Calu3 (cell line): ENCODE measurements at regions not wholly inside any gene's neighbourhood (a gene's known extent, or its start where the extent isn't known, plus 50 kb on each side); places are given as distances from the start of the nearest gene placed in this dataset.

ENCODE experiments used
- BruUV-seq: library from RNA; stranded (reverse); fragments of 400-500 nt; replicated peaks from 2 replicates; lab custom pipeline; 2021; lab: Mats Ljungman, UMichigan
- CTCF ChIA-PET: fragments of 300-600 bp; sonication (Branson Sonifier 250); formaldehyde crosslinking; loops from one replicate; lab custom pipeline; 2022; ENCODE audit warnings: antibody characterized with exemption; lab: Charles Lee
- DNase-seq: peaks from one replicate; pipeline ENCODE4 v3.0.0; 2022
- H3K27ac Mint-ChIP-seq: one replicate; pipeline ENCODE4 v1.8.0; 2022; ENCODE audit warnings: mixed read lengths; ENCODE audit not compliant: unreplicated experiment
- H3K27me3 Mint-ChIP-seq: one replicate; pipeline ENCODE4 v1.8.0; 2022; ENCODE audit warnings: mixed read lengths; ENCODE audit not compliant: unreplicated experiment
- H3K36me3 Mint-ChIP-seq: one replicate; pipeline ENCODE4 v1.8.0; 2022; ENCODE audit warnings: mild to moderate bottlenecking, moderate library complexity, mixed read lengths; ENCODE audit not compliant: insufficient read depth, unreplicated experiment
- H3K4me1 Mint-ChIP-seq: one replicate; pipeline ENCODE4 v1.8.0; 2022; ENCODE audit warnings: mild to moderate bottlenecking, low read depth, mixed read lengths; ENCODE audit not compliant: unreplicated experiment
- H3K4me3 Mint-ChIP-seq: one replicate; pipeline ENCODE4 v1.8.0; 2022; ENCODE audit warnings: mild to moderate bottlenecking, low read depth, moderate library complexity, mixed read lengths; ENCODE audit not compliant: unreplicated experiment
- H3K9me3 Mint-ChIP-seq: one replicate; pipeline ENCODE4 v1.8.0; 2022; ENCODE audit warnings: low read depth, mixed read lengths; ENCODE audit not compliant: unreplicated experiment
- intact Hi-C: fragments of 100-400 bp; cut with micrococcal nuclease; formaldehyde crosslinking; loops from one replicate; pipeline ENCODE4 v1.10.0; 2022; ENCODE audit not compliant: unreplicated experiment
- TF ChIP-seq, protein P1 (sequence below): fragments of 200-600 bp; IDR thresholded peaks from one replicate; pipeline ENCODE4 v1.8.0; 2022; ENCODE audit warnings: antibody characterized with exemption; ENCODE audit not compliant: unreplicated experiment

- CTCF ChIA-PET: no interaction called here
- Mint-ChIP-seq H3K36me3 (no peaks in the 10 kb centered on the region), H3K27ac (no peak overlapping the region), H3K4me3 (no peak overlapping the region), H3K9me3 (no peaks in the 10 kb centered on the region), H3K27me3 (no peaks in the 10 kb centered on the region), H3K4me1 (no peaks in the 10 kb centered on the region)
- BruUV-seq: no TSS peak
- intact Hi-C loops: no loop called here
- TF ChIP-seq, protein P1, sequence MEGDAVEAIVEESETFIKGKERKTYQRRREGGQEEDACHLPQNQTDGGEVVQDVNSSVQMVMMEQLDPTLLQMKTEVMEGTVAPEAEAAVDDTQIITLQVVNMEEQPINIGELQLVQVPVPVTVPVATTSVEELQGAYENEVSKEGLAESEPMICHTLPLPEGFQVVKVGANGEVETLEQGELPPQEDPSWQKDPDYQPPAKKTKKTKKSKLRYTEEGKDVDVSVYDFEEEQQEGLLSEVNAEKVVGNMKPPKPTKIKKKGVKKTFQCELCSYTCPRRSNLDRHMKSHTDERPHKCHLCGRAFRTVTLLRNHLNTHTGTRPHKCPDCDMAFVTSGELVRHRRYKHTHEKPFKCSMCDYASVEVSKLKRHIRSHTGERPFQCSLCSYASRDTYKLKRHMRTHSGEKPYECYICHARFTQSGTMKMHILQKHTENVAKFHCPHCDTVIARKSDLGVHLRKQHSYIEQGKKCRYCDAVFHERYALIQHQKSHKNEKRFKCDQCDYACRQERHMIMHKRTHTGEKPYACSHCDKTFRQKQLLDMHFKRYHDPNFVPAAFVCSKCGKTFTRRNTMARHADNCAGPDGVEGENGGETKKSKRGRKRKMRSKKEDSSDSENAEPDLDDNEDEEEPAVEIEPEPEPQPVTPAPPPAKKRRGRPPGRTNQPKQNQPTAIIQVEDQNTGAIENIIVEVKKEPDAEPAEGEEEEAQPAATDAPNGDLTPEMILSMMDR: no peak
- DNase-seq: no peak
Observed at GRCh38 chr3:78050276-78051065, 1010.6 kb downstream of the ROBO2 start.

DNA sequence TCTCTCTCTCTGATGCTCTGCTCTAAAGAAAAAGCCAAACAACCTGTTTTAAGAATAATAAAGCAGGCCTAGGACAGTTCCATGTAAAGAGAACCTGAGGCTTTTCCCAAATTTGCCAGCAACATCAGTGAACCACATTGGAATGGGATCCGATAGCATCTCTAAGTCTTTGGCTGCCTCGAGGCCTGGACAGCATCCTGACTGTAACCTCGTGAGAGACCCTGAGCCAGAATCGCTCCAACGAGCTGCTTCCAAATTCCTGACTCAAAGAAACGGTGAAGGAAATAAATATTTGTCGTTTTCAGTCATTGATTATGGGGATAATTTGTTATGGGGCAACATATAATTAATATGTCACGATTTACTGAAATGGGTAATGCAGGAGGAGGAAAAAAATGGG is 1012.8 kb downstream of the ROBO2 start:
- H3K27me3 Mint-ChIP-seq: no peaks in the 10 kb centered on the region
- BruUV-seq: no TSS peak
- H3K36me3 Mint-ChIP-seq: no peaks in the 10 kb centered on the region
- TF ChIP-seq, protein P1: no peak
- CTCF ChIA-PET: no interaction called here
- H3K27ac Mint-ChIP-seq: no peak overlapping the region
- H3K9me3 Mint-ChIP-seq: no peaks in the 10 kb centered on the region
- no peak overlapping the region for H3K4me3 Mint-ChIP-seq
- no peak for DNase-seq
- H3K4me1 Mint-ChIP-seq: no peaks in the 10 kb centered on the region
- intact Hi-C loops: no loop called here

DNA sequence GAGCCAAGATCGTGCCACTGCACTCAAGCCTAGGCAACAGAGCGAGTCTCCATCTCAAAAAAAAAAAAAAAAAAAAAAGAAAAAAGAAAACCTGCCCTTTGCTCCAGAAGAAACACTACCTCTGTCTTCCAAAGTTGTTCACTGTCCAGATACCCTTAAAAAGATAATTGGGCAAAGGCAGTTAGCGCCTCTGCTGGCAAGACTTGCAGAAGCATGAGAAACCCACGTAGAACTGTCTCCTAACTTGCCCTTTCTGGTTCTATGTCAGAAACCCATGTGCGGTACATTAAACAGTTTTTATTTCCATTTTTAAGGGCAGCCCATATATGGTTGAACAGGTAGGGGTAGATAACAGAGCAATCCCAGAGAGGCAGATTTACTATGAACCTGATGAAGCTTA is 1026.4 kb downstream of the ROBO2 start:
- intact Hi-C loops: no loop called here
- CTCF ChIA-PET: no interaction called here
- H3K36me3 Mint-ChIP-seq: no peaks in the 10 kb centered on the region

GRCh38 chr3:78070188-78070587 is 1030.3 kb downstream of the ROBO2 start:
- Mint-ChIP-seq H3K9me3 (peaks cover 2% of the 10 kb centered on the region), H3K4me3 (no peak overlapping the region), H3K27me3 (no peaks in the 10 kb centered on the region), H3K27ac (no peak overlapping the region), H3K4me1 (no peaks in the 10 kb centered on the region), H3K36me3 (no peaks in the 10 kb centered on the region)
- no peak for DNase-seq
- CTCF ChIA-PET: no interaction called here
- BruUV-seq: no TSS peak
- intact Hi-C loops: no loop called here
- TF ChIP-seq, protein P1: no peak

More for the DNA sequence above, 1026.4 kb downstream of the ROBO2 start:
- no TSS peak for BruUV-seq
- no peak overlapping the region for H3K27ac Mint-ChIP-seq
- H3K9me3 Mint-ChIP-seq: no peaks in the 10 kb centered on the region
- H3K4me1 Mint-ChIP-seq: no peaks in the 10 kb centered on the region
- TF ChIP-seq, protein P1: no peak
- H3K27me3 Mint-ChIP-seq: no peaks in the 10 kb centered on the region
- H3K4me3 Mint-ChIP-seq: no peak overlapping the region
- DNase-seq: no peak
